Choroid plexus epithelial cell (primary cell): ENCODE measurements at regions not wholly inside any gene's neighbourhood (a gene's known extent, or its start where the extent isn't known, plus 50 kb on each side); places are given as distances from the start of the nearest gene placed in this dataset.

Source experiments
- DNase-seq: peaks from one replicate; pipeline ENCODE4 v3.0.0-alpha.2; 2010; ENCODE audit warnings: low read depth
- H3K4me3 ChIP-seq: 2 replicates; pipeline ENCODE4 v1.5.1; 2011; ENCODE audit warnings: low read depth, mild to moderate bottlenecking, control low read depth, low read length, moderate library complexity
- CTCF ChIP-seq: conservative IDR thresholded peaks from 2 replicates; pipeline ENCODE4 v1.5.1; 2011; ENCODE audit warnings: low read depth, mild to moderate bottlenecking, control low read depth, inconsistent platforms, low read length, moderate library complexity

GRCh38 chr2:190792956-190793888 lies 87.4 kb upstream of the GLS start:
- no peak for TF ChIP-seq CTCF
- no peak for DNase-seq
- no peak overlapping the region for H3K4me3 ChIP-seq

GRCh38 chr2:190794377-190794776 lies 86.2 kb upstream of the GLS start:
- DNase-seq = no peak
- H3K4me3 ChIP-seq = no peak overlapping the region
- TF ChIP-seq CTCF = no peak

GRCh38 chr2:190794790-190795189 lies 85.8 kb upstream of the GLS start:
- no peak for DNase-seq
- no peak overlapping the region for H3K4me3 ChIP-seq
- TF ChIP-seq CTCF = no peak

GRCh38 chr2:190795686-190796085 lies 84.9 kb upstream of the GLS start:
- no peak overlapping the region for H3K4me3 ChIP-seq
- TF ChIP-seq CTCF = no peak
- DNase-seq = no peak

- no peak for DNase-seq
- H3K4me3 ChIP-seq = no peak overlapping the region
- TF ChIP-seq CTCF = no peak
Observed at GRCh38 chr2:190799999-190800398, 80.6 kb upstream of the GLS start.

GRCh38 chr2:190800528-190800927 lies 80.1 kb upstream of the GLS start:
- TF ChIP-seq CTCF = no peak
- no peak for DNase-seq
- H3K4me3 ChIP-seq = no peak overlapping the region

GRCh38 chr2:190802129-190802528 lies 78.5 kb upstream of the GLS start:
- H3K4me3 ChIP-seq = no peak overlapping the region
- TF ChIP-seq CTCF = no peak

More at GRCh38 chr2:190802129-190802528, 78.5 kb upstream of the GLS start:
- DNase-seq = no peak
